ENCODE measurements at regions not wholly inside any gene's neighbourhood (a gene's known extent, or its start where the extent isn't known, plus 50 kb on each side); places are given as distances from the start of the nearest gene placed in this dataset.

GRCh38 chr5:8581047-8581446 lies 712.1 kb downstream of the MTRR start:
- TF ChIP-seq, protein P1, sequence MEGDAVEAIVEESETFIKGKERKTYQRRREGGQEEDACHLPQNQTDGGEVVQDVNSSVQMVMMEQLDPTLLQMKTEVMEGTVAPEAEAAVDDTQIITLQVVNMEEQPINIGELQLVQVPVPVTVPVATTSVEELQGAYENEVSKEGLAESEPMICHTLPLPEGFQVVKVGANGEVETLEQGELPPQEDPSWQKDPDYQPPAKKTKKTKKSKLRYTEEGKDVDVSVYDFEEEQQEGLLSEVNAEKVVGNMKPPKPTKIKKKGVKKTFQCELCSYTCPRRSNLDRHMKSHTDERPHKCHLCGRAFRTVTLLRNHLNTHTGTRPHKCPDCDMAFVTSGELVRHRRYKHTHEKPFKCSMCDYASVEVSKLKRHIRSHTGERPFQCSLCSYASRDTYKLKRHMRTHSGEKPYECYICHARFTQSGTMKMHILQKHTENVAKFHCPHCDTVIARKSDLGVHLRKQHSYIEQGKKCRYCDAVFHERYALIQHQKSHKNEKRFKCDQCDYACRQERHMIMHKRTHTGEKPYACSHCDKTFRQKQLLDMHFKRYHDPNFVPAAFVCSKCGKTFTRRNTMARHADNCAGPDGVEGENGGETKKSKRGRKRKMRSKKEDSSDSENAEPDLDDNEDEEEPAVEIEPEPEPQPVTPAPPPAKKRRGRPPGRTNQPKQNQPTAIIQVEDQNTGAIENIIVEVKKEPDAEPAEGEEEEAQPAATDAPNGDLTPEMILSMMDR (IDR thresholded peaks at IDR 0.05; ENCODE audit: low read depth, low read length) = no peak
- no peak for TF ChIP-seq EZH2phosphoT487 (IDR thresholded peaks at IDR 0.05; ENCODE audit: low read depth)
